Glutamatergic neuron (in vitro differentiated cells): ENCODE measurements at regions not wholly inside any gene's neighbourhood (a gene's known extent, or its start where the extent isn't known, plus 50 kb on each side); places are given as distances from the start of the nearest gene placed in this dataset.

Experiments used
- DNase-seq: peaks from one replicate; pipeline ENCODE4 v3.0.0; 2022
- H3K27ac Mint-ChIP-seq: one replicate; pipeline ENCODE4 v1.8.0; 2020; ENCODE audit warnings: mild to moderate bottlenecking, mixed read lengths, inconsistent platforms; ENCODE audit not compliant: unreplicated experiment
- H3K27me3 Mint-ChIP-seq: one replicate; pipeline ENCODE4 v1.8.0; 2020; ENCODE audit warnings: mild to moderate bottlenecking, moderate library complexity, mixed read lengths, inconsistent platforms; ENCODE audit not compliant: unreplicated experiment
- H3K36me3 Mint-ChIP-seq: one replicate; pipeline ENCODE4 v1.8.0; 2020; ENCODE audit warnings: mild to moderate bottlenecking, mixed read lengths, inconsistent platforms; ENCODE audit not compliant: unreplicated experiment
- H3K4me1 Mint-ChIP-seq: one replicate; pipeline ENCODE4 v1.8.0; 2020; ENCODE audit warnings: mild to moderate bottlenecking, low read depth, mixed read lengths, inconsistent platforms; ENCODE audit not compliant: unreplicated experiment
- H3K4me3 Mint-ChIP-seq: one replicate; pipeline ENCODE4 v1.8.0; 2020; ENCODE audit warnings: mild to moderate bottlenecking, mixed read lengths, inconsistent platforms; ENCODE audit not compliant: unreplicated experiment
- H3K9me3 Mint-ChIP-seq: one replicate; pipeline ENCODE4 v1.8.0; 2020; ENCODE audit warnings: mild to moderate bottlenecking, moderate library complexity, mixed read lengths, inconsistent platforms; ENCODE audit not compliant: unreplicated experiment
- TF ChIP-seq, protein P1 (sequence below): fragments of 200-600 bp; sonication (generic); IDR thresholded peaks from one replicate; pipeline ENCODE4 v1.5.0; 2021; ENCODE audit not compliant: partially characterized antibody, unreplicated experiment

DNA sequence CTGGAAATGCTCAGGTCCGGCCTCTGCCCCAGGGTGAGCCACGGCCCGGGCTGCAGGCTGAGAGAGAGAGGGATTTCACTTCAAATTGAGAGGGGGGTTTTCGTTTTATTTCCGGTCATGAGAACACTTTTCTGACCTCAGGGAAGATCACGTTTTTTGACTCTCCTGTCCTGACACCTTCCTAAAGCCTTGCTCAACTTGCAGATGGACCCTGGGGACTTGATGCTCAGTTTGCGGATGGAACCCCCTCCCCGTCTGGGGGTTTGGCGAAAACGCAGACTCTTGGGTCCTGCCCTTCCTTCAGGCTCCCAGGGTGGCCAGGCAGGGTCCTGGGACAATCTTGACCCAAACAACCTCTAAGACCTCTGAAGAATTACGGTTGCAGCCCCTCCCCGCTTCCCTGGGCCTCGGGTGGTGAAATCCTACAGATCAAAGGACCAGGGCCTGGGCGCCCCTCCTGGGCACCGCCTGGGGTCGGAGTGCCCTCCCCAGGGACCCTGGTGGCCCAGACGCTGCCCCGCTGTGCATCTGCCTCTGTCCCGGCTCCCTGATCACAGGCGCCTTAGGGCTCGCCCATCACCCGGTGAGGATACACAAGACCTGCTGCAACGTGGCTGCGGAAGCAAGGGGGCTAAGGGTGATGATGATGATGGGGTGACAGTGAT lies 148.2 kb downstream of the ERMARD start:
- Mint-ChIP-seq H3K36me3 (peaks cover 14% of the 10 kb centered on the region), H3K4me3 (no peak overlapping the region), H3K9me3 (peaks cover 7% of the 10 kb centered on the region), H3K27me3 (peaks cover 4% of the 10 kb centered on the region), H3K4me1 (no peaks in the 10 kb centered on the region), H3K27ac (no peak overlapping the region)
- TF ChIP-seq, protein P1, sequence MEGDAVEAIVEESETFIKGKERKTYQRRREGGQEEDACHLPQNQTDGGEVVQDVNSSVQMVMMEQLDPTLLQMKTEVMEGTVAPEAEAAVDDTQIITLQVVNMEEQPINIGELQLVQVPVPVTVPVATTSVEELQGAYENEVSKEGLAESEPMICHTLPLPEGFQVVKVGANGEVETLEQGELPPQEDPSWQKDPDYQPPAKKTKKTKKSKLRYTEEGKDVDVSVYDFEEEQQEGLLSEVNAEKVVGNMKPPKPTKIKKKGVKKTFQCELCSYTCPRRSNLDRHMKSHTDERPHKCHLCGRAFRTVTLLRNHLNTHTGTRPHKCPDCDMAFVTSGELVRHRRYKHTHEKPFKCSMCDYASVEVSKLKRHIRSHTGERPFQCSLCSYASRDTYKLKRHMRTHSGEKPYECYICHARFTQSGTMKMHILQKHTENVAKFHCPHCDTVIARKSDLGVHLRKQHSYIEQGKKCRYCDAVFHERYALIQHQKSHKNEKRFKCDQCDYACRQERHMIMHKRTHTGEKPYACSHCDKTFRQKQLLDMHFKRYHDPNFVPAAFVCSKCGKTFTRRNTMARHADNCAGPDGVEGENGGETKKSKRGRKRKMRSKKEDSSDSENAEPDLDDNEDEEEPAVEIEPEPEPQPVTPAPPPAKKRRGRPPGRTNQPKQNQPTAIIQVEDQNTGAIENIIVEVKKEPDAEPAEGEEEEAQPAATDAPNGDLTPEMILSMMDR, result no peak
- no peak for DNase-seq

DNA sequence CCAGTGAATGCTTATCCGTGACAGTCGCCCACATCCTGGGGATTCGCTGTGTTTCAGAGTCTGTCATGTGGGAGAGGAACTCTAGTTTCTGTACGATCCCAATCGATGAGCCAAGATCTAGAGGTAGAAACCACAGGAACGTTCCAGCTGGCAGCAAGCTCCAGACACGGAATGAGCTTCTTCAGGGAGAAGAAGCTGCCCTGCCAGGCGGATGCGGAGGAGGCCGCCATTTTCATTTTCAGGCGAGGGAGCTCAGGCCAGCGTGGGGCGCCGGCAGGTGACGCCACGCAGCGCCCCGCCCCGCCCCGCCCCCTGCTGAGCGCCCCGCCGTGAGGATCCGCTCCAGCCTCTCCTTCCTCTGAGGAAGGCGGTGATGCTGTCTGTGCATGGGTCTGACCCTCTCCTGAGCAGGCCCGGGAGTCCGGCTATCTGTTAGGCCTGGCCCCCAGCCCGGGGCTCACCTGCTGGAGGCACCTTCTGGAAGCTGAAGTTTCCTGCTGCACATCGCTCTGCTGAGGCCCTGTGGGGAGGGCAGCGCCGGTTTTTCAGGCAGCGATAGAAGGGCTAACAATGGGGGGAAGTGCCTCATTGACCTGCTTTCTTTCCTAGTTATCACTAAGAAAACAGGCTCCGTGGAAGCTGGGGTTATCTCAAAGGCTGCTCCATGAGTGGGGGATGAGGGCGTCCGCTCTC lies 147.5 kb downstream of the ERMARD start:
- TF ChIP-seq, protein P1, result no peak
- Mint-ChIP-seq H3K4me1 (no peaks in the 10 kb centered on the region), H3K36me3 (peaks cover 14% of the 10 kb centered on the region), H3K27me3 (peaks cover 6% of the 10 kb centered on the region), H3K27ac (no peak overlapping the region), H3K4me3 (no peak overlapping the region), H3K9me3 (peaks cover 11% of the 10 kb centered on the region)
- no peak for DNase-seq

DNA sequence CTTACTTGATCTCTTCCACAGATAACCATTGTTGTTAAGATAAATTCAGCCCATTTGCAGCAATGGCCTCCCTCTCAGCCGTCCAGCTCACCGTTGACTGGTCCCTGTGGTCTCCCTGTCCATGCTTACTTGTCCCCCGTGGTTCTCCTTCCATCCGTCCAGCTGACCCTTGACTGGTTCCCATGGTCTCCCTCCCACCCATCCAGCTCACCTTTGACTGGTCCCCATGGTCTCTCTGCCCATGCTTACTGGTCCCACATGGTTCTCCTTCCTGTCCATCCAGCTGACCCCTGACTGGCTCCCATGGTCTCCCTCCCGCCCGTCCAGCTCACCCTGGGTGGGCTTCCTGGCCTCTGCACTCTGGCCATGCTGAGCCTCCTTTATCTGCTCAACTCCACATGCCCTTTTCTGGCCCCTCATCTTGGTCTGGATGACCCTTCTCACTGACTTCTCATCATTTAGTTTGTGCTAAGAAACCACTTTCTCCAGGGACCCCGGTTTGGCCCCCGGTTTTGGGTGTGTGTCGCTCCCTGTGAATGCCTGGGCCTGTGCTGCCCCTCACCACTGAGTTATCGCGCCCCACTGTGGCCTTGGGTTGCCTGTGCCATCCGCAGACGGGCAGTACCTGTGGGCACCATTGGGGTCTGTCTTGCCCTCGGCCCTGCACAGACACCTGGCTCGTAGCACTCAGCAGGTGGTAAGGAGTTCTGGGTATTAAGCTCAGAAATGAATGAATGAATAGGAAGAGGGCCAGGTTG lies 146.4 kb downstream of the ERMARD start:
- DNase-seq, result no peak
- H3K27me3 Mint-ChIP-seq, result peaks cover 10% of the 10 kb centered on the region
- H3K27ac Mint-ChIP-seq, result peak overlapping the region; percentile 36

DNA sequence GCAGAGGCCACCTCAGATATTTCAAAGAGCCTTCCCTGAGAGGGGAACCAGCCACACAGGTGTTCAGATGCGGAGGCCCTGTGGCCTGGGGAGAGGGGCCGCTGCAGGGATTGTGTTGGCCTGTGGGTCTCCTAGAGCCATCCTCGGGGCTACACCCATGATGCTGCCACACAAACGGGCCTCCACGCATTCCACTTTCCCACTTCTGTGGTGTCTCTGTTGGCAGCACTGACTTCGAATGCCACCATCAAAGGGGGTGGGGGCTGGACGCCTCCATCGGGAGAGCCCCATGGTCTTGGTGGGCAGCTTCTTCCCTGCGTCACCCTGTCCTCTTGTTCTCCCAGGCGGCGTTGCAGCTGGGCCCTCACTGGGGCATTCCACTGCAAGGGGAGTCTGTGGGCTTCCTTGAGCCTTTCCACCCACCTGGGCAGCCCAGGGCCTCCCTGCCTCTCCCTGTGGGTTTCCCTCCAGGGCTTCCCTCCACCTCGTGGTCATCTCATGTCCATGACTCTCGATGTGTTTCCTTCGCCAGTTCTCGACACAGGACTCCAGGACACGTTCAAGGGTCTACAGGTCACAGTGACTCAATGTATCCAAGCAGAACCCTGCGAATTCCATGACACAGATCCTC lies 145.5 kb downstream of the ERMARD start:
- no peak for DNase-seq
- Mint-ChIP-seq H3K4me1 (no peaks in the 10 kb centered on the region), H3K9me3 (peaks cover 16% of the 10 kb centered on the region), H3K4me3 (no peak overlapping the region), H3K27ac (no peak overlapping the region), H3K36me3 (peaks cover 14% of the 10 kb centered on the region), H3K27me3 (peaks cover 7% of the 10 kb centered on the region)
- TF ChIP-seq, protein P1, result no peak

More for the DNA sequence above, 146.4 kb downstream of the ERMARD start:
- H3K9me3 Mint-ChIP-seq, result peaks cover 16% of the 10 kb centered on the region
- H3K36me3 Mint-ChIP-seq, result peaks cover 14% of the 10 kb centered on the region
- TF ChIP-seq, protein P1, result no peak
- no peak overlapping the region for H3K4me3 Mint-ChIP-seq
- no peaks in the 10 kb centered on the region for H3K4me1 Mint-ChIP-seq
